SK-N-MC (cell line): ENCODE measurements at regions not wholly inside any gene's neighbourhood (a gene's known extent, or its start where the extent isn't known, plus 50 kb on each side); places are given as distances from the start of the nearest gene placed in this dataset.
A peak's percentile ranks its signal among the peaks of the same experiment; 100 is the strongest.
"Not testable (repeated sequence)": the region's sequence is repeated elsewhere in the genome, so short reads cannot be mapped to it uniquely, and the experiment has no call there.

Source experiments
- DNase-seq: peaks from one replicate; pipeline ENCODE4 v3.0.0-alpha.2; 2011; ENCODE audit warnings: low read depth, low spot score
- H3K27ac ChIP-seq: fragments of 200-600 bp; sonication (generic); 2 replicates; pipeline ENCODE4 v1.5.1; 2016; ENCODE audit warnings: mixed run types
- H3K36me3 ChIP-seq: fragments of 200-600 bp; sonication (generic); 2 replicates; pipeline ENCODE4 v1.6.1; 2017; ENCODE audit warnings: antibody characterized with exemption, low read length, mixed read lengths; ENCODE audit not compliant: insufficient read depth
- H3K4me3 ChIP-seq: fragments of 200-600 bp; sonication (generic); 2 replicates; pipeline ENCODE4 v1.5.1; 2016
- H3K9ac ChIP-seq: fragments of 200-600 bp; sonication (generic); 2 replicates; pipeline ENCODE4 v1.8.0; 2017; ENCODE audit warnings: mixed run types, mixed read lengths; ENCODE audit not compliant: insufficient read length
- H3K9me3 ChIP-seq: fragments of 200-600 bp; sonication (generic); 2 replicates; pipeline ENCODE4 v1.6.1; 2017; ENCODE audit warnings: low read depth, mild to moderate bottlenecking, antibody characterized with exemption, low read length, moderate library complexity, mixed read lengths
- EZH2 ChIP-seq: fragments of 200-600 bp; sonication (generic); IDR thresholded peaks from one replicate; pipeline ENCODE4 v1.6.1; 2017; ENCODE audit warnings: antibody characterized with exemption
- FOXP2 ChIP-seq: optimal IDR thresholded peaks from 2 replicates; pipeline ENCODE3; 2011; ENCODE audit warnings: mild to moderate bottlenecking, moderate library complexity; ENCODE audit not compliant: insufficient read depth; ENCODE audit errors: extremely low read length, control extremely low read depth
- POLR2AphosphoS5 ChIP-seq: IDR thresholded peaks from 2 replicates; pipeline ENCODE4 v1.6.1; 2012; ENCODE audit warnings: mild to moderate bottlenecking, low read depth, low read length, borderline replicate concordance

GRCh38 chr5:17964067-17964466 is 329.8 kb downstream of the TAF11L14 start:
- Histone ChIP-seq H3K9ac (no peak overlapping the region), H3K9me3 (no peaks in the 10 kb centered on the region), H3K36me3 (no peaks in the 10 kb centered on the region), H3K4me3 (no peak overlapping the region), H3K27ac (no peak overlapping the region)
- TF ChIP-seq POLR2AphosphoS5 (no peak), FOXP2 (no peak), EZH2 (no peak)
- DNase-seq, result no peak

GRCh38 chr5:17966640-17967402 is 332.6 kb downstream of the TAF11L14 start:
- H3K4me3 ChIP-seq, result no peak overlapping the region
- no peak overlapping the region for H3K27ac ChIP-seq
- TF ChIP-seq FOXP2, result no peak
- no peak for TF ChIP-seq POLR2AphosphoS5
- no peak for TF ChIP-seq EZH2
- DNase-seq, result no peak
- no peaks in the 10 kb centered on the region for H3K9me3 ChIP-seq
- no peak overlapping the region for H3K9ac ChIP-seq
- no peaks in the 10 kb centered on the region for H3K36me3 ChIP-seq

GRCh38 chr5:17976404-17976803 is 342.1 kb downstream of the TAF11L14 start:
- Histone ChIP-seq H3K9me3 (no peaks in the 10 kb centered on the region), H3K9ac (no peak overlapping the region), H3K27ac (no peak overlapping the region), H3K36me3 (no peaks in the 10 kb centered on the region), H3K4me3 (no peak overlapping the region)
- no peak for DNase-seq
- TF ChIP-seq FOXP2 (no peak), EZH2 (no peak), POLR2AphosphoS5 (no peak)

GRCh38 chr5:17978954-17979353 is 344.7 kb downstream of the TAF11L14 start:
- Histone ChIP-seq H3K36me3 (no peaks in the 10 kb centered on the region), H3K4me3 (no peak overlapping the region), H3K9ac (no peak overlapping the region), H3K9me3 (no peaks in the 10 kb centered on the region), H3K27ac (no peak overlapping the region)
- DNase-seq, result no peak
- TF ChIP-seq FOXP2 (no peak), EZH2 (no peak), POLR2AphosphoS5 (no peak)

GRCh38 chr5:17982626-17983025 is 348.4 kb downstream of the TAF11L14 start:
- H3K27ac ChIP-seq, DNase-seq, H3K9ac ChIP-seq, H3K9me3 ChIP-seq, H3K4me3 ChIP-seq, H3K36me3 ChIP-seq: not testable (repeated sequence)

GRCh38 chr5:17989036-17989435 is 354.8 kb downstream of the TAF11L14 start:
- DNase-seq, result no peak
- Histone ChIP-seq H3K27ac (no peak overlapping the region), H3K9me3 (no peaks in the 10 kb centered on the region), H3K4me3 (no peak overlapping the region), H3K9ac (no peak overlapping the region), H3K36me3 (no peaks in the 10 kb centered on the region)
- no peak for TF ChIP-seq FOXP2
- TF ChIP-seq POLR2AphosphoS5, result no peak
- no peak for TF ChIP-seq EZH2

GRCh38 chr5:17989567-17990563 is 355.6 kb downstream of the TAF11L14 start:
- DNase-seq, result no peak
- H3K36me3 ChIP-seq, result no peaks in the 10 kb centered on the region
- H3K9me3 ChIP-seq, result no peaks in the 10 kb centered on the region
- no peak overlapping the region for H3K4me3 ChIP-seq
- no peak overlapping the region for H3K27ac ChIP-seq
- TF ChIP-seq FOXP2 (no peak), POLR2AphosphoS5 (no peak), EZH2 (no peak)
- H3K9ac ChIP-seq, result no peak overlapping the region

GRCh38 chr5:17991775-17992174 is 357.5 kb downstream of the TAF11L14 start:
- no peaks in the 10 kb centered on the region for H3K36me3 ChIP-seq
- H3K9me3 ChIP-seq, result no peaks in the 10 kb centered on the region
- H3K9ac ChIP-seq, result no peak overlapping the region
- DNase-seq, result peak; percentile 42
- H3K4me3 ChIP-seq, result peak overlapping the region; percentile 5; the same call in 1 of the 2 replicates
- peak overlapping the region; percentile 15; the same call in 1 of the 2 replicates for H3K27ac ChIP-seq
- TF ChIP-seq FOXP2 (no peak), POLR2AphosphoS5 (no peak), EZH2 (no peak)

GRCh38 chr5:17992291-17992690 is 358.0 kb downstream of the TAF11L14 start:
- no peaks in the 10 kb centered on the region for H3K9me3 ChIP-seq
- no peak for DNase-seq
- no peak overlapping the region for H3K9ac ChIP-seq
- H3K4me3 ChIP-seq, result peak overlapping the region; percentile 26; the same call in 1 of the 2 replicates
- TF ChIP-seq EZH2 (no peak), POLR2AphosphoS5 (no peak), FOXP2 (no peak)
- H3K27ac ChIP-seq, result peak overlapping the region; percentile 15; the same call in 1 of the 2 replicates
- H3K36me3 ChIP-seq, result no peaks in the 10 kb centered on the region
